Heart right ventricle (tissue), 16 donors: ENCODE measurements at regions not wholly inside any gene's neighbourhood (a gene's known extent, or its start where the extent isn't known, plus 50 kb on each side); places are given as distances from the start of the nearest gene placed in this dataset.

Experiments used
- ATAC-seq, 8 donors: fragments of 200-7000 bp; cut with Tn5 transposase; one replicate each; pipeline ENCODE4 v1.9.1; 2020; ENCODE audit warnings: mild to moderate bottlenecking in 8 of 8, moderate library complexity in 8 of 8, moderate number of reproducible peaks in 1 of 8
- DNase-seq, 2 donors: peaks; one replicate each; pipeline ENCODE4 v3.0.0-alpha.2; 2020
- H3K27ac ChIP-seq, 10 donors: fragments of 200-600 bp; sonication (generic) in 2 of 10; one replicate each; pipeline versions ENCODE4 v1.5.0 to v1.8.0; 2020 to 2022; ENCODE audit warnings: mild to moderate bottlenecking in 3 of 10
- H3K27me3 ChIP-seq, 7 donors: fragments of 200-600 bp; one replicate each; pipeline ENCODE4 v1.8.0; 2021 to 2022; ENCODE audit warnings: mild to moderate bottlenecking in 2 of 7
- H3K36me3 ChIP-seq, 9 donors: fragments of 200-600 bp; sonication (generic) in 1 of 9; one replicate each; pipeline versions ENCODE4 v1.5.0 to v1.8.0; 2020 to 2022; ENCODE audit warnings: mild to moderate bottlenecking in 2 of 9
- H3K4me1 ChIP-seq, 9 donors: fragments of 200-600 bp; sonication (generic) in 1 of 9; one replicate each; pipeline versions ENCODE4 v1.5.0 to v1.8.0; 2020 to 2022; ENCODE audit warnings: mild to moderate bottlenecking in 4 of 9
- H3K4me3 ChIP-seq, 10 donors: fragments of 200-600 bp; sonication (generic) in 2 of 10; one replicate each; pipeline versions ENCODE4 v1.5.0 to v1.8.0; 2020 to 2022; ENCODE audit warnings: mild to moderate bottlenecking in 7 of 10, moderate library complexity in 2 of 10
- H3K9me3 ChIP-seq, 11 donors: fragments of 200-600 bp in 10 of 11; sonication (generic) in 2 of 11; one replicate each; pipeline versions ENCODE4 v1.5.0 to v1.8.0; 2013 to 2022; ENCODE audit warnings: mild to moderate bottlenecking in 2 of 11, control low read depth in 1 of 11, moderate library complexity in 1 of 11
- WGBS, 2 donors: extraction: QIAGEN DNeasy Blood & Tissue Kit; methylation state at CpG; one replicate each; pipeline ENCODE4 v1.1.7; 2013; ENCODE audit warnings: inconsistent platforms in 1 of 2; 5-methylcytosine and 5-hydroxymethylcytosine counted together
- intact Hi-C, 10 donors: fragments of 100-400 bp; cut with DNase I; formaldehyde crosslinking; loops; one replicate each; pipeline versions ENCODE4 v1.11.1 to v1.14.2; 2022
- TF ChIP-seq, protein P1 (sequence below), 9 donors: fragments of 200-600 bp; sonication (generic) in 2 of 9; IDR thresholded peaks; one replicate each; pipeline versions ENCODE4 v1.5.0 to v1.8.0; 2021 to 2022; ENCODE audit warnings: antibody characterized with exemption in 9 of 9, mild to moderate bottlenecking in 5 of 9, moderate library complexity in 1 of 9
- donor health status: Arrhythmogenic right ventricular cardiomyopathy.
- donor health status: ischemic (EF 13 %, LVEDD 7.1; RV severe dilation, severe dysfunction).
- donor health status: healthy with polysubstance abuse.
- donor health status: DM: no; HTN: yes; CAD: no.
- donor health status: DM: no; HTN: no; CAD: no.
- donor health status: ischemic (EF 25% LVEDD 6.9; RV normal size, moderate dysfunction).
- donor health status: ischemic (EF 25% LVEDD 5.7; RV mildly dilated, moderate dysfunction).
- donor health status: healthy.
- donor health status: DM: yes; HTN: yes; CAD: no.
- donor health status: Ischemic cardiomyopathy.
- donor health status: ischemic (EF 35%, LVEDD 5.7; RV mildly dilated, moderate dysfunction).
- donor health status: nonischemic (EF 11% LVEDD 7.7; RV severe dilation, severe dysfunction).
- donor health status: DM: yes; HTN: yes; CAD: no.
- donor health status: PGD.
- donor health status: ischemic (EF 29% LVEDD 5.4; RV normal size, mild dysfunction).
- donor health status: nonischemic (EF 23%, LVEDD 6.1; RV moderate dilation, normal function).

DNA sequence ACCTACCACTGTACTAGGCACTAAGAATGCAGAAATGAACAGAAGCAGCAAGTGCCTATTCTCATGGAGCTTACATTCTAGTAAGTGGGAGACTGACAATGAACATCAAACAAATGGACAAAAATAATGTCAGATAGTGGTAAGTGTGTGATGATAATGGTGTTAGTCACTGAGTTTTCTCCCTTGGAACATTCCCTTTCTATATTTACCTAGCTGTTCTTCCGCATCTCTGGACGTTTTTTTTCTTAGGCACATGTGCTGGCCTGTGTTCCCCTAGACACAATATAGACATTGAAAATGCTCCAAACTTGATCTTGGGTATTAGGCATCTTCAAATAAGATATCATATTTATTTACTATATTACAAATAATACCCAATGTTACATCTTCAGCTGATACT, 218.1 kb upstream of the GJE1 start:
- H3K36me3 ChIP-seq, result no peaks in the 10 kb centered on the region
- DNase-seq (no peak), ATAC-seq (no peak)
- no peak overlapping the region for H3K4me3 ChIP-seq
- no peak overlapping the region for H3K27ac ChIP-seq
- WGBS, 2 donors, result 62 to 67% methylated on average over 2 of the region's 2 CpGs
- H3K9me3 ChIP-seq, result peaks cover 0 to 3% (median 0%) of the 10 kb centered on the region in 11 donors
- H3K4me1 ChIP-seq, result no peaks in the 10 kb centered on the region
- intact Hi-C loops, result no loop called here
- TF ChIP-seq, protein P1, sequence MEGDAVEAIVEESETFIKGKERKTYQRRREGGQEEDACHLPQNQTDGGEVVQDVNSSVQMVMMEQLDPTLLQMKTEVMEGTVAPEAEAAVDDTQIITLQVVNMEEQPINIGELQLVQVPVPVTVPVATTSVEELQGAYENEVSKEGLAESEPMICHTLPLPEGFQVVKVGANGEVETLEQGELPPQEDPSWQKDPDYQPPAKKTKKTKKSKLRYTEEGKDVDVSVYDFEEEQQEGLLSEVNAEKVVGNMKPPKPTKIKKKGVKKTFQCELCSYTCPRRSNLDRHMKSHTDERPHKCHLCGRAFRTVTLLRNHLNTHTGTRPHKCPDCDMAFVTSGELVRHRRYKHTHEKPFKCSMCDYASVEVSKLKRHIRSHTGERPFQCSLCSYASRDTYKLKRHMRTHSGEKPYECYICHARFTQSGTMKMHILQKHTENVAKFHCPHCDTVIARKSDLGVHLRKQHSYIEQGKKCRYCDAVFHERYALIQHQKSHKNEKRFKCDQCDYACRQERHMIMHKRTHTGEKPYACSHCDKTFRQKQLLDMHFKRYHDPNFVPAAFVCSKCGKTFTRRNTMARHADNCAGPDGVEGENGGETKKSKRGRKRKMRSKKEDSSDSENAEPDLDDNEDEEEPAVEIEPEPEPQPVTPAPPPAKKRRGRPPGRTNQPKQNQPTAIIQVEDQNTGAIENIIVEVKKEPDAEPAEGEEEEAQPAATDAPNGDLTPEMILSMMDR (IDR thresholded peaks at IDR 0.05), result no peak
- H3K27me3 ChIP-seq, result peaks cover 0 to 6% (median 0%) of the 10 kb centered on the region in 7 donors

- no peaks in the 10 kb centered on the region for H3K4me1 ChIP-seq
- no peak overlapping the region for H3K27ac ChIP-seq
- ATAC-seq, result no peak
- H3K4me3 ChIP-seq, result no peak overlapping the region
- DNase-seq, result no peak
- H3K27me3 ChIP-seq, result no peaks in the 10 kb centered on the region
- intact Hi-C loops, result no loop called here
- peaks cover 0 to 7% (median 0%) of the 10 kb centered on the region in 11 donors for H3K9me3 ChIP-seq
- TF ChIP-seq, protein P1 (IDR thresholded peaks at IDR 0.05), result no peak
- H3K36me3 ChIP-seq, result no peaks in the 10 kb centered on the region
Observed at GRCh38 chr6:141906569-141907080, 226.1 kb upstream of the GJE1 start.

DNA sequence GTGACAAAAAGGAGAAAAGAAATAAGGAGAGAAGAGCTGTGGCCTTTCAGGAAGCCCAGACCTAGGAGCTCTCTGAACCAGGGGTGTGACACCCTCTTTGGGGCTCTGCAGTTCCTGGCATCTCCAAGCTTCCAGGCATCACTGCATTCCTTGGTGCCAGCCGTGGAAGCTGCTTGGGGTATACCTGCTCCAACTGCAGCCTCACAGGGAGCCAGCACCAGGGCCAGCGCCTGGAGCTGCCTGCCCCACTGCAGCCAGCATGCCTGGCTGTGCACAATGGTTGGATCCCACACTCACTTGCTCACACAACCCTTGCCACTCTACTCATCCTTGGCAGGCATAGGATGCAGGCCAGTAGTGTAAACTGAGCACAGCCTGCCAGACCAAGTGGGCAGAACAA, 242.1 kb upstream of the GJE1 start:
- H3K4me1 ChIP-seq, result no peaks in the 10 kb centered on the region
- peaks cover 0 to 27% (median 2%) of the 10 kb centered on the region in 11 donors for H3K9me3 ChIP-seq
- ATAC-seq, result no peak
- TF ChIP-seq, protein P1 (IDR thresholded peaks at IDR 0.05), result no peak
- H3K27ac ChIP-seq, result no peak overlapping the region
- H3K4me3 ChIP-seq, result no peak overlapping the region
- WGBS, 2 donors, result 57 to 61% methylated on average over 2 of the region's 2 CpGs
- intact Hi-C loops, result no loop called here
- H3K36me3 ChIP-seq, result no peaks in the 10 kb centered on the region
- H3K27me3 ChIP-seq, result no peaks in the 10 kb centered on the region
- DNase-seq, result no peak

- no peaks in the 10 kb centered on the region for H3K4me1 ChIP-seq
- WGBS, 2 donors, result 97% methylated on average over 2 of the region's 2 CpGs
- H3K36me3 ChIP-seq, result no peaks in the 10 kb centered on the region
- no peak overlapping the region for H3K27ac ChIP-seq
- no peak for DNase-seq
- no peak for ATAC-seq
- TF ChIP-seq, protein P1 (IDR thresholded peaks at IDR 0.05), result no peak
- no peak overlapping the region for H3K4me3 ChIP-seq
- intact Hi-C loops, result no loop called here
- H3K9me3 ChIP-seq, result peaks cover 0 to 33% (median 5%) of the 10 kb centered on the region in 11 donors
- H3K27me3 ChIP-seq, result no peaks in the 10 kb centered on the region
Observed at GRCh38 chr6:141884850-141885249, 247.9 kb upstream of the GJE1 start.
